Psoas muscle (tissue), 7 donors: ENCODE measurements at regions not wholly inside any gene's neighbourhood (a gene's known extent, or its start where the extent isn't known, plus 50 kb on each side); places are given as distances from the start of the nearest gene placed in this dataset.

Source experiments
- ATAC-seq, 4 donors: fragments of 200-7000 bp; cut with Tn5 transposase; one replicate each; pipeline ENCODE4 v1.9.1; 2020; ENCODE audit warnings: moderate library complexity in 3 of 4, mild to moderate bottlenecking in 2 of 4
- DNase-seq, 2 donors: peaks; one replicate each; pipeline ENCODE4 v3.0.0-alpha.2; 2020
- H3K27ac ChIP-seq: fragments of 200-600 bp; one replicate; pipeline ENCODE4 v1.8.0; 2022
- H3K27me3 ChIP-seq, 3 donors: fragments of 200-600 bp in 1 of 3; one replicate each; pipeline versions ENCODE4 v1.6.1 to v1.8.0; 2013 to 2022; ENCODE audit warnings: low read length in 2 of 3, mild to moderate bottlenecking in 2 of 3, moderate library complexity in 1 of 3; ENCODE audit not compliant: insufficient read depth in 3 of 3
- H3K36me3 ChIP-seq, 2 donors: fragments of 200-600 bp in 1 of 2; one replicate each; pipeline versions ENCODE4 v1.6.1 to v1.8.0; 2013 to 2022; ENCODE audit warnings: low read depth in 1 of 2, mild to moderate bottlenecking in 1 of 2, moderate library complexity in 1 of 2; ENCODE audit not compliant: insufficient read depth in 1 of 2
- H3K4me1 ChIP-seq: fragments of 200-600 bp; one replicate; pipeline ENCODE4 v1.8.0; 2022
- H3K4me3 ChIP-seq: fragments of 200-600 bp; one replicate; pipeline ENCODE4 v1.8.0; 2022; ENCODE audit warnings: mild to moderate bottlenecking
- H3K9me3 ChIP-seq: fragments of 200-600 bp; one replicate; pipeline ENCODE4 v1.8.0; 2022
- CTCF ChIP-seq: fragments of 200-600 bp; IDR thresholded peaks from one replicate; pipeline ENCODE4 v1.8.0; 2022; ENCODE audit warnings: antibody characterized with exemption
- WGBS, 3 donors: extraction: QIAGEN DNeasy Blood & Tissue Kit; methylation state at CpG; one replicate each; pipeline versions ENCODE4 v1.1.6 to v1.1.7; 2013; 5-methylcytosine and 5-hydroxymethylcytosine counted together
- intact Hi-C, 2 donors: fragments of 100-400 bp; cut with DNase I; formaldehyde crosslinking; loops; one replicate each; pipeline versions ENCODE4 v1.11.0 to v1.14.2; 2022
- donor health status: healthy with polysubstance abuse.
- donor health status: DM: no; HTN: no; CAD: no; lungs with moderate emphysema.
- donor health status: Bipolar disorder and iron deficiency.
- donor health status: healthy.
- donor health status: DM: yes; HTN: yes; CAD: no.
- donor health status: DM: no; HTN: no; CAD: no.
- donor health status: DM: yes; HTN: yes; CAD: no.

- DNase-seq (no peak), ATAC-seq (no peak)
- Histone ChIP-seq H3K27ac (no peak overlapping the region), H3K4me3 (no peak overlapping the region), H3K36me3 (no peaks in the 10 kb centered on the region), H3K4me1 (no peaks in the 10 kb centered on the region), H3K9me3 (no peaks in the 10 kb centered on the region), H3K27me3 (no peaks in the 10 kb centered on the region)
- 32 to 35% (median 32%) methylated on average over 5 of the region's 5 CpGs for WGBS, 3 donors
- TF ChIP-seq CTCF = no peak
- intact Hi-C loops = no loop called here
These were observed 558.2 kb upstream of the NDST4 start for GRCh38 chr4:115671581-115671980.

GRCh38 chr4:115670930-115671329, 557.5 kb upstream of the NDST4 start:
- 61 to 69% (median 64%) methylated on average over 2 of the region's 2 CpGs for WGBS, 3 donors
- no peak for TF ChIP-seq CTCF
- no peaks in the 10 kb centered on the region for H3K36me3 ChIP-seq
- no peaks in the 10 kb centered on the region for H3K9me3 ChIP-seq
- no peak for DNase-seq
- no peaks in the 10 kb centered on the region for H3K27me3 ChIP-seq
- no peak overlapping the region for H3K4me3 ChIP-seq
- H3K27ac ChIP-seq = no peak overlapping the region
- intact Hi-C loops = no loop called here
- no peaks in the 10 kb centered on the region for H3K4me1 ChIP-seq
- ATAC-seq = no peak

- Histone ChIP-seq H3K4me3 (no peak overlapping the region), H3K27ac (no peak overlapping the region), H3K9me3 (no peaks in the 10 kb centered on the region), H3K27me3 (no peaks in the 10 kb centered on the region), H3K4me1 (no peaks in the 10 kb centered on the region), H3K36me3 (no peaks in the 10 kb centered on the region)
- intact Hi-C loops = no loop called here
- no peak for TF ChIP-seq CTCF
- DNase-seq (no peak), ATAC-seq (no peak)
- WGBS, 3 donors = 28 to 42% (median 33%) methylated on average over 1 of the region's 1 CpG
These were observed 555.0 kb upstream of the NDST4 start for GRCh38 chr4:115668396-115668795.

- Histone ChIP-seq H3K27me3 (no peaks in the 10 kb centered on the region), H3K36me3 (no peaks in the 10 kb centered on the region), H3K4me3 (no peak overlapping the region), H3K4me1 (no peaks in the 10 kb centered on the region), H3K27ac (no peak overlapping the region), H3K9me3 (no peaks in the 10 kb centered on the region)
- no peak for ATAC-seq
- intact Hi-C loops = no loop called here
- DNase-seq = no peak
- 21 to 22% (median 22%) methylated on average over 9 of the region's 9 CpGs for WGBS, 3 donors
- TF ChIP-seq CTCF = no peak
These were observed 550.9 kb upstream of the NDST4 start for GRCh38 chr4:115664285-115664684.

- Histone ChIP-seq H3K4me3 (no peak overlapping the region), H3K36me3 (no peaks in the 10 kb centered on the region), H3K4me1 (no peaks in the 10 kb centered on the region), H3K27ac (no peak overlapping the region), H3K27me3 (no peaks in the 10 kb centered on the region), H3K9me3 (no peaks in the 10 kb centered on the region)
- ATAC-seq (no peak), DNase-seq (no peak)
- 42 to 57% (median 52%) methylated on average over 3 of the region's 3 CpGs for WGBS, 3 donors
- intact Hi-C loops = no loop called here
- TF ChIP-seq CTCF = no peak
These were observed 547.0 kb upstream of the NDST4 start for GRCh38 chr4:115660465-115660864.
